Liver (tissue), 8 donors: ENCODE measurements at regions not wholly inside any gene's neighbourhood (a gene's known extent, or its start where the extent isn't known, plus 50 kb on each side); places are given as distances from the start of the nearest gene placed in this dataset.
A peak's percentile ranks its signal among the peaks of the same experiment; 100 is the strongest.

Experiments used
- DNase-seq: peaks from one replicate; pipeline ENCODE4 v3.0.0-alpha.2; 2017; ENCODE audit warnings: low spot score
- H3K27ac ChIP-seq, 2 donors: one replicate each; pipeline ENCODE4 v1.7.0; 2013; ENCODE audit warnings: inconsistent platforms in 2 of 2, low read length in 2 of 2, control low read depth in 1 of 2, low read depth in 1 of 2, mild to moderate bottlenecking in 1 of 2
- H3K27me3 ChIP-seq, 4 donors: one replicate each; pipeline versions ENCODE4 v1.6.1 to v1.7.0; 2013; ENCODE audit warnings: low read length in 3 of 4, inconsistent platforms in 1 of 4, mild to moderate bottlenecking in 1 of 4, moderate library complexity in 1 of 4; ENCODE audit not compliant: control insufficient read depth in 4 of 4, insufficient read depth in 4 of 4
- H3K36me3 ChIP-seq, 4 donors: one replicate each; pipeline versions ENCODE4 v1.6.1 to v1.7.0; 2013; ENCODE audit warnings: low read length in 3 of 4, mild to moderate bottlenecking in 3 of 4, low read depth in 1 of 4, moderate library complexity in 1 of 4; ENCODE audit not compliant: control insufficient read depth in 4 of 4, insufficient read depth in 3 of 4
- H3K4me1 ChIP-seq, 4 donors: one replicate each; pipeline versions ENCODE4 v1.6.1 to v1.7.0; 2013; ENCODE audit warnings: low read length in 3 of 4, mild to moderate bottlenecking in 3 of 4, moderate library complexity in 1 of 4; ENCODE audit not compliant: control insufficient read depth in 4 of 4, insufficient read depth in 4 of 4
- H3K4me3 ChIP-seq, 3 donors: one replicate each; pipeline versions ENCODE4 v1.6.1 to v1.7.0; 2013; ENCODE audit warnings: low read length in 3 of 3, control low read depth in 1 of 3, low read depth in 1 of 3, mild to moderate bottlenecking in 1 of 3
- H3K9ac ChIP-seq, 2 donors: one replicate each; pipeline ENCODE4 v1.7.0; 2013; ENCODE audit warnings: low read length in 2 of 2, mild to moderate bottlenecking in 2 of 2, moderate library complexity in 2 of 2, control low read depth in 1 of 2, low read depth in 1 of 2
- H3K9me3 ChIP-seq, 4 donors: one replicate each; pipeline versions ENCODE4 v1.6.1 to v1.7.0; 2013; ENCODE audit warnings: low read length in 3 of 4; ENCODE audit not compliant: control insufficient read depth in 4 of 4
- FOXA1 ChIP-seq: IDR thresholded peaks from 2 replicates; pipeline ENCODE4 v1.6.1; 2016; ENCODE audit warnings: antibody characterized with exemption
- HNF4A ChIP-seq, 2 donors: conservative IDR thresholded peaks; 2 replicates each; pipeline ENCODE4 v1.6.1; 2016; ENCODE audit warnings: antibody characterized with exemption in 2 of 2, mild to moderate bottlenecking in 2 of 2
- HNF4G ChIP-seq: IDR thresholded peaks from 2 replicates; pipeline ENCODE4 v1.6.1; 2016; ENCODE audit warnings: antibody characterized with exemption
- JUND ChIP-seq, 2 donors: IDR thresholded peaks; 2 replicates each; pipeline ENCODE4 v1.6.1; 2016; ENCODE audit warnings: antibody characterized with exemption in 2 of 2
- RAD21 ChIP-seq, 2 donors: IDR thresholded peaks; 2 replicates each; pipeline ENCODE4 v1.6.1; 2016; ENCODE audit warnings: antibody characterized with exemption in 2 of 2, mild to moderate bottlenecking in 2 of 2
- REST ChIP-seq: IDR thresholded peaks from 2 replicates; pipeline ENCODE4 v1.6.1; 2016; ENCODE audit warnings: antibody characterized with exemption, mild to moderate bottlenecking
- SP1 ChIP-seq: IDR thresholded peaks from 2 replicates; pipeline ENCODE4 v1.6.1; 2018; ENCODE audit warnings: antibody characterized with exemption, mild to moderate bottlenecking
- WGBS: extraction: QIAGEN DNeasy Blood & Tissue Kit; methylation state at CpG from one replicate; pipeline ENCODE4 v1.1.7; 2013; 5-methylcytosine and 5-hydroxymethylcytosine counted together
- TF ChIP-seq, protein P1 (sequence below): IDR thresholded peaks from 2 replicates; pipeline ENCODE4 v1.6.1; 2016; ENCODE audit warnings: antibody characterized with exemption
- TF ChIP-seq, protein P2 (sequence below): fragments of 150-350 bp; IDR thresholded peaks from 2 replicates; pipeline ENCODE4 v1.5.1; 2017; ENCODE audit warnings: improper control_type of control experiment, low read depth, low read length; ENCODE audit not compliant: missing input control
- donor health status: healthy.
- donor health status: healthy.
- donor health status: healthy.
- donor health status: healthy.
- donor health status: healthy.

GRCh38 chr6:159373670-159374069 lies 204.5 kb downstream of the FNDC1 start:
- DNase-seq, result no peak
- TF ChIP-seq, protein P1, sequence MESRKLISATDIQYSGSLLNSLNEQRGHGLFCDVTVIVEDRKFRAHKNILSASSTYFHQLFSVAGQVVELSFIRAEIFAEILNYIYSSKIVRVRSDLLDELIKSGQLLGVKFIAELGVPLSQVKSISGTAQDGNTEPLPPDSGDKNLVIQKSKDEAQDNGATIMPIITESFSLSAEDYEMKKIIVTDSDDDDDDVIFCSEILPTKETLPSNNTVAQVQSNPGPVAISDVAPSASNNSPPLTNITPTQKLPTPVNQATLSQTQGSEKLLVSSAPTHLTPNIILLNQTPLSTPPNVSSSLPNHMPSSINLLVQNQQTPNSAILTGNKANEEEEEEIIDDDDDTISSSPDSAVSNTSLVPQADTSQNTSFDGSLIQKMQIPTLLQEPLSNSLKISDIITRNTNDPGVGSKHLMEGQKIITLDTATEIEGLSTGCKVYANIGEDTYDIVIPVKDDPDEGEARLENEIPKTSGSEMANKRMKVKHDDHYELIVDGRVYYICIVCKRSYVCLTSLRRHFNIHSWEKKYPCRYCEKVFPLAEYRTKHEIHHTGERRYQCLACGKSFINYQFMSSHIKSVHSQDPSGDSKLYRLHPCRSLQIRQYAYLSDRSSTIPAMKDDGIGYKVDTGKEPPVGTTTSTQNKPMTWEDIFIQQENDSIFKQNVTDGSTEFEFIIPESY, result no peak
- TF ChIP-seq, protein P2, sequence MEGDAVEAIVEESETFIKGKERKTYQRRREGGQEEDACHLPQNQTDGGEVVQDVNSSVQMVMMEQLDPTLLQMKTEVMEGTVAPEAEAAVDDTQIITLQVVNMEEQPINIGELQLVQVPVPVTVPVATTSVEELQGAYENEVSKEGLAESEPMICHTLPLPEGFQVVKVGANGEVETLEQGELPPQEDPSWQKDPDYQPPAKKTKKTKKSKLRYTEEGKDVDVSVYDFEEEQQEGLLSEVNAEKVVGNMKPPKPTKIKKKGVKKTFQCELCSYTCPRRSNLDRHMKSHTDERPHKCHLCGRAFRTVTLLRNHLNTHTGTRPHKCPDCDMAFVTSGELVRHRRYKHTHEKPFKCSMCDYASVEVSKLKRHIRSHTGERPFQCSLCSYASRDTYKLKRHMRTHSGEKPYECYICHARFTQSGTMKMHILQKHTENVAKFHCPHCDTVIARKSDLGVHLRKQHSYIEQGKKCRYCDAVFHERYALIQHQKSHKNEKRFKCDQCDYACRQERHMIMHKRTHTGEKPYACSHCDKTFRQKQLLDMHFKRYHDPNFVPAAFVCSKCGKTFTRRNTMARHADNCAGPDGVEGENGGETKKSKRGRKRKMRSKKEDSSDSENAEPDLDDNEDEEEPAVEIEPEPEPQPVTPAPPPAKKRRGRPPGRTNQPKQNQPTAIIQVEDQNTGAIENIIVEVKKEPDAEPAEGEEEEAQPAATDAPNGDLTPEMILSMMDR, result no peak
- no peak for TF ChIP-seq REST
- TF ChIP-seq HNF4G, result no peak
- TF ChIP-seq FOXA1, result no peak
- TF ChIP-seq RAD21 (IDR thresholded peaks at IDR 0.05), result peak in 1 of 2 donors; percentile 22

GRCh38 chr6:159372333-159372732 lies 203.1 kb downstream of the FNDC1 start:
- Histone ChIP-seq H3K9me3 (peaks cover 2 to 11% (median 6%) of the 10 kb centered on the region in 4 donors), H3K4me1 (no peaks in the 10 kb centered on the region), H3K4me3 (no peak overlapping the region), H3K9ac (no peak overlapping the region), H3K36me3 (no peaks in the 10 kb centered on the region), H3K27ac (no peak overlapping the region), H3K27me3 (peaks cover 0 to 2% (median 0%) of the 10 kb centered on the region in 4 donors)
- no peak for DNase-seq
- TF ChIP-seq SP1 (no peak), HNF4A (conservative IDR thresholded peaks at IDR 0.05) (no peak), JUND (IDR thresholded peaks at IDR 0.05) (no peak)
- TF ChIP-seq, protein P2, result no peak
- WGBS, result 88% methylated on average over 2 of the region's 2 CpGs

More at GRCh38 chr6:159373670-159374069, 204.5 kb downstream of the FNDC1 start:
- 89% methylated on average over 6 of the region's 6 CpGs for WGBS
- peaks cover 0 to 2% (median 0%) of the 10 kb centered on the region in 4 donors for H3K27me3 ChIP-seq
- no peak overlapping the region for H3K4me3 ChIP-seq
- no peaks in the 10 kb centered on the region for H3K36me3 ChIP-seq
- H3K27ac ChIP-seq, result no peak overlapping the region
- H3K9ac ChIP-seq, result no peak overlapping the region
- H3K9me3 ChIP-seq, result peaks cover 2 to 11% (median 6%) of the 10 kb centered on the region in 4 donors
- no peaks in the 10 kb centered on the region for H3K4me1 ChIP-seq
